RWPE1 (cell line): ENCODE measurements at regions not wholly inside any gene's neighbourhood (a gene's known extent, or its start where the extent isn't known, plus 50 kb on each side); places are given as distances from the start of the nearest gene placed in this dataset.

Experiments used
- CTCF ChIA-PET: fragments of 350-600 bp; sonication (Branson Sonifier 250); formaldehyde crosslinking; extraction: SDS; loops from one replicate; lab custom pipeline; 2021; lab: Yijun Ruan, JAX
- POLR2A ChIA-PET: fragments of 400-600 bp; formaldehyde crosslinking; extraction: SDS; loops from one replicate; lab custom pipeline; 2020; ENCODE audit warnings: antibody characterized with exemption; ENCODE audit not compliant: low non-redundant PET; lab: Yijun Ruan, JAX
- DNase-seq: peaks from one replicate; pipeline ENCODE4 v3.0.0; 2012; ENCODE audit warnings: low spot score
- H3K27ac ChIP-seq: fragments of 450-650 bp; 2 replicates; pipeline ENCODE4 v1.5.1; 2017
- TF ChIP-seq, protein P1 (sequence below): fragments of 450-650 bp; conservative IDR thresholded peaks from 2 replicates; pipeline ENCODE4 v1.5.1; 2017; ENCODE audit warnings: low read depth, mild to moderate bottlenecking

DNA sequence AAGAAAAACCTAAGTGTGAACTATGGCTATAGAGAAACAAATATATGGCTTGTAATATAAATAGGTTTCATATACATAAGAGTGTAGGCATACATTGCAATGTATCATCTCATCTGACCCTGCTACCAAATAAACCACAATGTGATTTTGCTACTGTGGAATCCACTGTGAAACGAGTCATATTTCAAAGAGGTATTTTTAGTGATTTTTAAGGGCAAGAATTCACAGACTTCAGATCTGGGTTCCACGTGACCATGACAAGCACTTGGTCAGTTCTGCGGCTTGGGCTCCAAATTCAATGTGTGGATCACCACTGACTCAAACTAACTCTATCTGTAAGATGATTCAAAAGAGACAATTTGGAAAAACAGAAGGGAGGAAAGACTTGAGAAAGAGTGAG is 147.0 kb upstream of the ERG start:
- DNase-seq = peak; percentile 40
- CTCF ChIA-PET = no interaction called here
- POLR2A ChIA-PET = no interaction called here
- H3K27ac ChIP-seq = no peak overlapping the region
- TF ChIP-seq, protein P1, sequence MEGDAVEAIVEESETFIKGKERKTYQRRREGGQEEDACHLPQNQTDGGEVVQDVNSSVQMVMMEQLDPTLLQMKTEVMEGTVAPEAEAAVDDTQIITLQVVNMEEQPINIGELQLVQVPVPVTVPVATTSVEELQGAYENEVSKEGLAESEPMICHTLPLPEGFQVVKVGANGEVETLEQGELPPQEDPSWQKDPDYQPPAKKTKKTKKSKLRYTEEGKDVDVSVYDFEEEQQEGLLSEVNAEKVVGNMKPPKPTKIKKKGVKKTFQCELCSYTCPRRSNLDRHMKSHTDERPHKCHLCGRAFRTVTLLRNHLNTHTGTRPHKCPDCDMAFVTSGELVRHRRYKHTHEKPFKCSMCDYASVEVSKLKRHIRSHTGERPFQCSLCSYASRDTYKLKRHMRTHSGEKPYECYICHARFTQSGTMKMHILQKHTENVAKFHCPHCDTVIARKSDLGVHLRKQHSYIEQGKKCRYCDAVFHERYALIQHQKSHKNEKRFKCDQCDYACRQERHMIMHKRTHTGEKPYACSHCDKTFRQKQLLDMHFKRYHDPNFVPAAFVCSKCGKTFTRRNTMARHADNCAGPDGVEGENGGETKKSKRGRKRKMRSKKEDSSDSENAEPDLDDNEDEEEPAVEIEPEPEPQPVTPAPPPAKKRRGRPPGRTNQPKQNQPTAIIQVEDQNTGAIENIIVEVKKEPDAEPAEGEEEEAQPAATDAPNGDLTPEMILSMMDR = no peak

DNA sequence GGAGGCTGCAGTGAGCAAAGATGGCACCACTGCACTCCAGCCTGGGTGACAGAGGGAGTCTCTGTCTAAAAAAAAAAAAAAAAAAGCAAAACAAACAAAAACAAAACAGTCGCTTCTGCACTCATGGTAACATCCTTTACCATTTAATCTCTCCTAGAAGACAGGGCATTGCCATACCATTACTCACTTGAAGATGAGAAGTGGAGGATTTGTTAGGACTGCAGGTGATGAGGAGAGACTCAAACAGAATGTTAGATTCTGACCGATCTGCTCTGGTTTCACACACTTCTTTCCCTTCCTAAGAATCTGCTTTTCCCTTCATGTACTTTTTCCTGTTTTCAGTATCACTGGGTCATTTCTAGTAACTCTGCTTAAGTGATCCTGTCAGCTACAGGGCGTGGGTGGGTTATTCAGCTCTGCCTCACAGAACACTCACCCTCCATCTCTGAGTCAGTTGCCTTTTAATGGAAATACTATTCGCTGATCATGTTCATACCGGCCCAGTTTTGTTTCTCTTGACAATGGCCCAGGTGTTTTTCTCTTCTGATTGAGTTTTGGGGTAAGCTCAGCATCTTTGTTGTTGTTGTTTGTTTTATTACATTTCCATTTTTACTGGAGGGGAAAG is 148.0 kb upstream of the ERG start:
- peak; percentile 90 for DNase-seq
- CTCF ChIA-PET = interaction anchor here (0.6 kb wide), 2 partner anchors 812 to 1070 kb away, joined by 4 to 5 read pairs; no protein-coding TSS in a partner anchor
- POLR2A ChIA-PET = no interaction called here
- TF ChIP-seq, protein P1 = no peak
- peak overlapping the region; percentile 69 for H3K27ac ChIP-seq

DNA sequence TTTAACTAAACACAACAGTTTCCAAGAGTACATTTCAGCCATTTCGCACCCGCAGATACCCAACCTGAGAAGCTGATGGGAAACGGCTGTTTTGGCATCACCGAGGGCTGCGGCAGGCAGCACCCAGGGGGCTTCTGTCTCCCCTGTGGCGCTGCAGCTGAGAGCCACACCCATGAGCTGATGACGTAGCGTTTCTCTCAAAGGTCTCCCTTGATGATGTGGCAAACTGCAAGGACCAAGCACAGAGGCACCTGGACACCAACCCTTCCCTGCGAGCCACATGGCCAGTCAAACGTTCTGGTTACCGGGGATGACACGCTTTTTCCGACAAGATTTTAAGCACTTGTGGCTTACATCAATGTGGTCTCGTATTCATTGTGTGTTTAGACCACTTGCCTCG is 150.8 kb upstream of the ERG start:
- TF ChIP-seq, protein P1 = no peak
- POLR2A ChIA-PET = no interaction called here
- no peak for DNase-seq
- CTCF ChIA-PET = no interaction called here
- no peak overlapping the region for H3K27ac ChIP-seq

DNA sequence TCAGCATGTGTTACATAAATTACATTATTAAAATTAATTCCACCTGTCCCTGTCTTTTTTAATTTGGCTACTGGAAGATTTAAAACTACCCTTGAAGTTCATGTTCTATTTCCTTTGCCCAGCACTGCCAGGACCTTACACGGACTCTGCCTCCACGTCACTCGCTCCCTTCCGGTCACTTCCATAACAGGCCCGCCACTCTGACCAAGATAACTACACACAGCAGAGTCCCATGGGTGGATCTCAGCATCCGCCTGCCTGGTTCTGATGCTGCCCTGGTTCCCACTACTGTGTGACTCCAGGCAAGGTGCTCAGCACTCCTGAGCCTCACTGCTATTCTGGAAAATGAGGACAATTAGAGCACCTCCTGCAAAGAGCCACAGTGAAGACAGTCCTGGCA is 153.3 kb upstream of the ERG start:
- CTCF ChIA-PET = interaction anchor here (0.5 kb wide), 1 partner anchor 296 kb away, joined by 5 read pairs; no protein-coding TSS in a partner anchor
- TF ChIP-seq, protein P1 = no peak
- POLR2A ChIA-PET = no interaction called here
- H3K27ac ChIP-seq = no peak overlapping the region
- no peak for DNase-seq

DNA sequence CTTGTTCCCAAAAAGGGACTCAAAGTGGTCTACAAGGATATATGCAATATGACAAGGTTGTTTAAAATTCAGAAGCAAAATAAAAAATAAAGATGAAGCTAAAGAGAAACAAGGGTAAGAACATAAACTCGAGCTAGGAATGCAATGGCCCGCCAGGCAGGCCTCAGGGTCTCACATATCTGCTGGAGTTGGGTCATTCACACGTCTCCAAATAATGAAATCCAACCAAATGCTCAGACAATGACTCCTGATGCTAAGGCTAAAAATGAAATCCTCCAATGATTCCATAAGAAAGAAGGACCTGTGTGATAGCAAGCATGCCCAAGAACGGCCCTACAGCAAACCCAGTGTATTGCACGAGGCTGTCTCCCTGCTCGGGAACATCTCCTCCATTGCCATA is 153.3 kb upstream of the ETS2 start:
- no peak overlapping the region for H3K27ac ChIP-seq
- TF ChIP-seq, protein P1 = no peak
- POLR2A ChIA-PET = no interaction called here
- DNase-seq = no peak
- CTCF ChIA-PET = no interaction called here

DNA sequence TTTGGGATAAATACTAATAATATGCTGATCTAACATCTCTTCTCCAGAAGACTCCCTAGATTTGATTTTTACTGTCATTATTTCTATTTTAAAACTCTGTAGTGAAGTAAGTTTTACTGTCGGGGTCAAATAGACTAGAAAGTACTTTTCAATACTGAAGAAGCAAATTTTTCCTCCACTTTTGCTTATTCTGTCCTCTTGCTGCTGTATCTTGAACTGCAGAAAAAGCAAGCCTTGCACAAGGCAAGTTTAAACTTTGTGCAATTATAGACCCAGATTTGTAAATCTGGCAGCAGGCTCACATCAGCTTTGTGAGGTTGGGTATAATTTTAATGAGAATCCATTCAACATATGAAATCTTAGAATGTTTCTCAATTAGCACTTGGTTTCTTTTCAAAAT is 151.1 kb upstream of the ETS2 start:
- H3K27ac ChIP-seq = no peak overlapping the region
- ChIA-PET POLR2A (no interaction called here), CTCF (no interaction called here)
- TF ChIP-seq, protein P1 = no peak
- no peak for DNase-seq
